ENCODE measurements at regions not wholly inside any gene's neighbourhood (a gene's known extent, or its start where the extent isn't known, plus 50 kb on each side); places are given as distances from the start of the nearest gene placed in this dataset.
"Not testable (repeated sequence)": the region's sequence is repeated elsewhere in the genome, so short reads cannot be mapped to it uniquely, and the experiment has no call there.

- ATAC-seq (no peak), DNase-seq (no peak)
Measured at GRCh38 chr2:19651466-19651865, 250.3 kb downstream of the TTC32 start.

GRCh38 chr2:19649785-19650380 is 251.9 kb downstream of the TTC32 start:
- DNase-seq, result no peak
- no peak for ATAC-seq

- DNase-seq (no peak), ATAC-seq (no peak)
Measured at GRCh38 chr2:19649142-19649541, 252.6 kb downstream of the TTC32 start.

- no peak for DNase-seq
- ATAC-seq, result no peak
Measured at GRCh38 chr2:19648583-19648982, 253.2 kb downstream of the TTC32 start.

GRCh38 chr2:19646987-19647386 is 254.8 kb downstream of the TTC32 start:
- DNase-seq (no peak), ATAC-seq (no peak)

GRCh38 chr2:19644763-19645162 is 257.0 kb downstream of the TTC32 start:
- no peak for ATAC-seq
- DNase-seq, result no peak

- no peak for ATAC-seq
- DNase-seq, result no peak
Measured at GRCh38 chr2:19643117-19643518, 258.7 kb downstream of the TTC32 start.

GRCh38 chr2:19642501-19642900 is 259.3 kb downstream of the TTC32 start:
- DNase-seq, result no peak

GRCh38 chr2:19635951-19636510 is 265.8 kb downstream of the TTC32 start:
- DNase-seq, result no peak
- ATAC-seq, result no peak

More at GRCh38 chr2:19642501-19642900, 259.3 kb downstream of the TTC32 start:
- ATAC-seq, result no peak

GRCh38 chr2:19632403-19632991 is 269.3 kb downstream of the TTC32 start:
- DNase-seq (no peak), ATAC-seq (no peak)

- ATAC-seq (no peak), DNase-seq (no peak)
Measured at GRCh38 chr2:19631871-19632270, 269.9 kb downstream of the TTC32 start.

- DNase-seq, result no peak
Measured at GRCh38 chr2:19630921-19631320, 270.9 kb downstream of the TTC32 start.

GRCh38 chr2:19627359-19627758 is 268.9 kb upstream of the OSR1 start:
- ATAC-seq (no peak), DNase-seq (no peak)

More at GRCh38 chr2:19630921-19631320, 270.9 kb downstream of the TTC32 start:
- ATAC-seq, result no peak

GRCh38 chr2:19623488-19623887 is 265.1 kb upstream of the OSR1 start:
- DNase-seq (no peak), ATAC-seq (no peak)

- ATAC-seq, result no peak
- no peak for DNase-seq
Measured at GRCh38 chr2:19617257-19617848, 258.9 kb upstream of the OSR1 start.

- not testable (repeated sequence) for ATAC-seq, DNase-seq
Measured at GRCh38 chr2:19615402-19615801, 257.0 kb upstream of the OSR1 start.

- no peak for ATAC-seq
- DNase-seq, result no peak
Measured at GRCh38 chr2:19614066-19614465, 255.6 kb upstream of the OSR1 start.

GRCh38 chr2:19611491-19612332 is 253.3 kb upstream of the OSR1 start:
- ATAC-seq (no peak), DNase-seq (no peak)

GRCh38 chr2:19609266-19609665 is 250.8 kb upstream of the OSR1 start:
- ATAC-seq (no peak), DNase-seq (no peak)

GRCh38 chr2:19607931-19608771 is 249.7 kb upstream of the OSR1 start:
- DNase-seq, result no peak
- ATAC-seq, result no peak

GRCh38 chr2:19607400-19607799 is 249.0 kb upstream of the OSR1 start:
- ATAC-seq (no peak), DNase-seq (no peak)

GRCh38 chr2:19600982-19601381 is 242.6 kb upstream of the OSR1 start:
- DNase-seq (no peak), ATAC-seq (no peak)
